ENCODE measurements at regions not wholly inside any gene's neighbourhood (a gene's known extent, or its start where the extent isn't known, plus 50 kb on each side); places are given as distances from the start of the nearest gene placed in this dataset.

DNA sequence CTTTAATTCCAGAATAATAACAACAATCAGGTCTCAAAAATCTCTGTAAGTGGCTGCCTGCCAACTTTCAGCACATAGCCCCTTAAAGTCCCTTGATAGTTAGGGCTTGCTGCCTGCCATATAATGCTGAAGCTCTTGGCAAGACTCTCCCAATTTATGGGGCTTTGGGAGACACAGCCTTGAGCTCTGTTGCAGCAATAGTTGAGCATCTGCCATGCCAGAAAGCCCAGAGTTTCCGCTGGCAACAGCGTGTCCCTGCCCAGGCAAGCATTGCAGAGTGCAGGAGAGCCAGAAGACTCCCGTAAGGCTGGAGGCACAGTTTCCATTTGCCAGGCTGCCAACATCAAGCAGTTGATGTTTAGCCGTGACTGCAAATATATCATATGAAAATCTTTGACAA is 678.5 kb upstream of the NUDT12 start:
- TF ChIP-seq, protein P1, sequence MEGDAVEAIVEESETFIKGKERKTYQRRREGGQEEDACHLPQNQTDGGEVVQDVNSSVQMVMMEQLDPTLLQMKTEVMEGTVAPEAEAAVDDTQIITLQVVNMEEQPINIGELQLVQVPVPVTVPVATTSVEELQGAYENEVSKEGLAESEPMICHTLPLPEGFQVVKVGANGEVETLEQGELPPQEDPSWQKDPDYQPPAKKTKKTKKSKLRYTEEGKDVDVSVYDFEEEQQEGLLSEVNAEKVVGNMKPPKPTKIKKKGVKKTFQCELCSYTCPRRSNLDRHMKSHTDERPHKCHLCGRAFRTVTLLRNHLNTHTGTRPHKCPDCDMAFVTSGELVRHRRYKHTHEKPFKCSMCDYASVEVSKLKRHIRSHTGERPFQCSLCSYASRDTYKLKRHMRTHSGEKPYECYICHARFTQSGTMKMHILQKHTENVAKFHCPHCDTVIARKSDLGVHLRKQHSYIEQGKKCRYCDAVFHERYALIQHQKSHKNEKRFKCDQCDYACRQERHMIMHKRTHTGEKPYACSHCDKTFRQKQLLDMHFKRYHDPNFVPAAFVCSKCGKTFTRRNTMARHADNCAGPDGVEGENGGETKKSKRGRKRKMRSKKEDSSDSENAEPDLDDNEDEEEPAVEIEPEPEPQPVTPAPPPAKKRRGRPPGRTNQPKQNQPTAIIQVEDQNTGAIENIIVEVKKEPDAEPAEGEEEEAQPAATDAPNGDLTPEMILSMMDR (IDR thresholded peaks at IDR 0.05) = no peak
- TF ChIP-seq POLR2A (IDR thresholded peaks at IDR 0.05) = no peak
- no peak for TF ChIP-seq EP300 (IDR thresholded peaks at IDR 0.05)
- no peak for TF ChIP-seq POLR2AphosphoS5 (IDR thresholded peaks at IDR 0.05)

Data from sigmoid colon (tissue), 4 donors.